ENCODE measurements at regions not wholly inside any gene's neighbourhood (a gene's known extent, or its start where the extent isn't known, plus 50 kb on each side); places are given as distances from the start of the nearest gene placed in this dataset.

- TF ChIP-seq ZBTB49 (CRISPR knock-in tag; IDR thresholded peaks at IDR 0.05; ENCODE audit: borderline replicate concordance) (no peak), ZNF232 (CRISPR knock-in tag; IDR thresholded peaks at IDR 0.05; ENCODE audit: borderline replicate concordance) (no peak), ZFP41 (CRISPR knock-in tag; IDR thresholded peaks at IDR 0.05; ENCODE audit: borderline replicate concordance) (no peak), ZNF382 (CRISPR knock-in tag; IDR thresholded peaks at IDR 0.05; ENCODE audit: borderline replicate concordance) (no peak), ZNF75D (CRISPR knock-in tag; IDR thresholded peaks at IDR 0.05; ENCODE audit: borderline replicate concordance) (no peak), ZBTB46 (CRISPR knock-in tag; IDR thresholded peaks at IDR 0.05; ENCODE audit: borderline replicate concordance) (no peak), ZNF646 (CRISPR knock-in tag; IDR thresholded peaks at IDR 0.05) (peak; percentile 79; the same call in 1 of the 2 replicates), TMF1 (CRISPR knock-in tag; IDR thresholded peaks at IDR 0.05; ENCODE audit: low read depth) (no peak)
- TF ChIP-seq, protein P1, sequence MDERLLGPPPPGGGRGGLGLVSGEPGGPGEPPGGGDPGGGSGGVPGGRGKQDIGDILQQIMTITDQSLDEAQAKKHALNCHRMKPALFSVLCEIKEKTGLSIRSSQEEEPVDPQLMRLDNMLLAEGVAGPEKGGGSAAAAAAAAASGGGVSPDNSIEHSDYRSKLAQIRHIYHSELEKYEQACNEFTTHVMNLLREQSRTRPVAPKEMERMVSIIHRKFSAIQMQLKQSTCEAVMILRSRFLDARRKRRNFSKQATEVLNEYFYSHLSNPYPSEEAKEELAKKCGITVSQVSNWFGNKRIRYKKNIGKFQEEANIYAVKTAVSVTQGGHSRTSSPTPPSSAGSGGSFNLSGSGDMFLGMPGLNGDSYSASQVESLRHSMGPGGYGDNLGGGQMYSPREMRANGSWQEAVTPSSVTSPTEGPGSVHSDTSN (CRISPR knock-in tag; IDR thresholded peaks at IDR 0.05) = no peak
- TF ChIP-seq, protein P2, sequence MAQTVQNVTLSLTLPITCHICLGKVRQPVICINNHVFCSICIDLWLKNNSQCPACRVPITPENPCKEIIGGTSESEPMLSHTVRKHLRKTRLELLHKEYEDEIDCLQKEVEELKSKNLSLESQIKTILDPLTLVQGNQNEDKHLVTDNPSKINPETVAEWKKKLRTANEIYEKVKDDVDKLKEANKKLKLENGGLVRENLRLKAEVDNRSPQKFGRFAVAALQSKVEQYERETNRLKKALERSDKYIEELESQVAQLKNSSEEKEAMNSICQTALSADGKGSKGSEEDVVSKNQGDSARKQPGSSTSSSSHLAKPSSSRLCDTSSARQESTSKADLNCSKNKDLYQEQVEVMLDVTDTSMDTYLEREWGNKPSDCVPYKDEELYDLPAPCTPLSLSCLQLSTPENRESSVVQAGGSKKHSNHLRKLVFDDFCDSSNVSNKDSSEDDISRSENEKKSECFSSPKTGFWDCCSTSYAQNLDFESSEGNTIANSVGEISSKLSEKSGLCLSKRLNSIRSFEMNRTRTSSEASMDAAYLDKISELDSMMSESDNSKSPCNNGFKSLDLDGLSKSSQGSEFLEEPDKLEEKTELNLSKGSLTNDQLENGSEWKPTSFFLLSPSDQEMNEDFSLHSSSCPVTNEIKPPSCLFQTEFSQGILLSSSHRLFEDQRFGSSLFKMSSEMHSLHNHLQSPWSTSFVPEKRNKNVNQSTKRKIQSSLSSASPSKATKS (CRISPR knock-in tag; IDR thresholded peaks at IDR 0.05) = no peak
- TF ChIP-seq, protein P3, sequence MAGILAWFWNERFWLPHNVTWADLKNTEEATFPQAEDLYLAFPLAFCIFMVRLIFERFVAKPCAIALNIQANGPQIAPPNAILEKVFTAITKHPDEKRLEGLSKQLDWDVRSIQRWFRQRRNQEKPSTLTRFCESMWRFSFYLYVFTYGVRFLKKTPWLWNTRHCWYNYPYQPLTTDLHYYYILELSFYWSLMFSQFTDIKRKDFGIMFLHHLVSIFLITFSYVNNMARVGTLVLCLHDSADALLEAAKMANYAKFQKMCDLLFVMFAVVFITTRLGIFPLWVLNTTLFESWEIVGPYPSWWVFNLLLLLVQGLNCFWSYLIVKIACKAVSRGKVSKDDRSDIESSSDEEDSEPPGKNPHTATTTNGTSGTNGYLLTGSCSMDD (CRISPR knock-in tag; IDR thresholded peaks at IDR 0.05) = no peak
Measured at GRCh38 chr6:40714576-40715564, 127.7 kb upstream of the LRFN2 start (continued).
